LHCN-M2 (cell line): ENCODE measurements at regions not wholly inside any gene's neighbourhood (a gene's known extent, or its start where the extent isn't known, plus 50 kb on each side); places are given as distances from the start of the nearest gene placed in this dataset.

Source experiments
- DNase-seq: peaks from one replicate; pipeline ENCODE4 v3.0.0-alpha.2; 2012; ENCODE audit warnings: low read depth

DNA sequence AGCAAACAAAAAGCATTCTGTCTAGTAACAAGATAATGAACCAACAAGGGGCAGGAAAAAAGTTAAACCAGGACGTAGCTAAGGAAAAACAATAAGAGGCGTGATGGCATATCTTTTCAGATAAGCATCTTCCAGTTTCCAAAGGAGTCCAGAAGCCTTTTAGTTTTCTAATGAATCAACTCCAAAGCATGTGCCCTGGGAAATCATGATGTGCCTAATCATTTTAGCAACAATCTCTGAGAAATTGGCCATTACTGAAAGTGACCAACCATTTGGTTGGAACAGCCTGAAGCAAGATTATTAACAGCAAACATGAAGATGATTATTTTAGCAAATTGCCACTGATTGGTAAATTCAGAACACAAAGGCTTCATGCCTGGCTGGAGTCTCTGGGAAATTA lies 440.9 kb upstream of the MAF start:
- no peak for DNase-seq

DNA sequence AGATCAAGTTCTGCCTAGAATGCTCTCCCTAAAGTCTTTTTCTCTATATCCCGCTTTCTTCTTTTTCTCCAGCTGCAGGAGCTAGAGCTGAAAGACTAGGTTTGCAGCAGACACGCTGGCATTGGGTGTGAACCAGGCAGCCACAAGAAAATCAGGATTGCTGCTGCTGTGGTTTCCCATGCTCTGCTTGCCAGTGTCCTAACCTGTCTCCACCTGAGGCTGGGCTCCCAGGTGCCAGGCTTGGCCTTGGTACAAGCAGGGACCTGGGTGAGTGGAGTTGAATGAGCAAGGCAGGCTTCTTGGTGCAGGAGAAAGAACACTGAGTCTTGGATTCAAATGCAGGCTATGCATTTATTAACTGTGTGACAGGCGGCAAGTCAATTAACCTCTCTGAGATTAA lies 440.3 kb upstream of the MAF start:
- DNase-seq, result no peak

DNA sequence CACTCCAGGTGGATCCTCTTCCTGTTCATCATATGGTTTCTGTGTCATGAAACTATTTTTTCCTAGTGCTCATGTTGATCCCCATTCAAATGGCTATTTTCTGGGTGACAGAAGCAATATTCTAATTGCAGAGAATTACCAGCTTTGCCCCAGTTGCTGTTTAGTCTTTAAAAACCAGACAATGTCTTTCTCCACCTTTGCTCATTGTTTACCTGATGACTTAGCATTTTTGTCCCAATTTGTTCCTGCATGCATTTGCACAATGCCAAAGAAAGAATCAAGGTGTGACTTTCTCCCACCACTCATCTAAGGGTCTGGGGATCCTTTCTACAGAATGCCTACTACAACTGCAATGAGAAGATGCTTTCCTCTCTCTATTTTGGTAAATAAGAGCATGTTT lies 439.9 kb upstream of the MAF start:
- DNase-seq, result no peak

DNA sequence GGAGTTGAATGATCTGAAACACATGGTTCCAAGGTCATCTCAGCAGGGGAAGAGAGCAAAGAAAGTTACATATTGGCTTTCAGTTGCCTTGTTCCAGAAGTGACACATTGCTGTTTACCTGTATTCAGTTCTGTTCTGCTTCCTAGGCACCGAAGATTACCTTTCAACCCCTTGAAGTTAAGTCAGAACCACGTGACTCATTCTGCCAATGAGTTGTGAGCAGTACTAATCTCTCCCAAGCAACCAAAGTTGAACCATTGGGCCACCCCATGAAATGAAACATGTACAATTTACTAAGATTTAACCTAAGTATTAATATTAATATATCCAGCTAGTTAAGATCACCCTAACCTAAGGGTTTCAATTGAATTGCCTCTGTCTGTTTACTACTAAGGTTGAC lies 439.2 kb upstream of the MAF start:
- no peak for DNase-seq

DNA sequence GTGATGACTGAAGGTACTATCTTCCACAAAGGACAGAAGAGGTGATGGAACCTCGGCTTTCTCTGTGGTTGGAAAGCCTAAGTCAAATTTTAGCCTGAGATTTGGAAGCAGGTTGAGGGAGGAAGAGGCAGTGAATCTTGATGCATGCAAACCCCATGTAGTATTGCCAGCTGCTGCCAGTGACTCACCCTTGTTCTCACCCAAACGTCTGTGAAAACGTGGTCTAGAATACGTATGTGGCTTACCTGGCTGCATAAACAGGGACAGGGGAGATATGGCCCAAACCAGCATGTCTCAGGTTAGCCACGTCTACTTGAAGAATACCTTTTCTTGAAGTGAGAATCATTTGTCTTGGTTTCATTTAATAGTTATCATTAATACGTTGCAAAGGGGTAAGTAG lies 438.0 kb upstream of the MAF start:
- DNase-seq, result no peak

DNA sequence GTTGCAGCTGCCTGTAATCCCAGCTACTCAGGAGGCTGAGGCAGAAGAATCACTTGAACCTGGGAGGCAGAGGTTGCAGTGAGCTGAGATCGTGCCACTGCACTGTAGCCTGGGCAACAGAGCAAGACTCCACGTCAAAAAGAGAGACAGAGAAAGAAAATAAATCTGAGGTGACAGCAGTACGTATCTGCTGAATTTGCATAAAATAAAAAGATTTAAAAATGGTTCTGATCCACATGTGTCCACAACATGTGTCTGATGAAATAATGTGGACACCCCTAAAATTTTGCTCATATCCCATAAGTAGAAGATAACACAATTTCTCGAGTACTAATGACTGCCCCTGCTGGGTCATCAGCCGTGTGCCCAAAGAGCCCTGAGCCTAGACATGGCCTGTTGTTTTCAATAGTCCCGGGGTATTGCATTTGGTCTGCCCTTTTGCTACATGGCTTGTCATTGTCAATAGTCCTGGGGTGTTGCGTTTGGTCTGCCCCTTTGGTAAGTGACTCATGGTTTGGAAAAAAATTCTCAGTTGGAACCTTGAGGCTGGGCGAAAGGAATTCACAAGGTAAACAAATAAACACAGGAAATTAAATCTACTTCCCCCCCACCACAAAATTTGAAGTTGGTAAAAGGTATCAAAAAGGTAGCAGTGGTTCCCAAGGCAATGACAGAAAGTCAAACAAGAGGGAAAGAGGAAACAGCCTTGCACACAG lies 434.6 kb upstream of the MAF start:
- DNase-seq, result no peak

DNA sequence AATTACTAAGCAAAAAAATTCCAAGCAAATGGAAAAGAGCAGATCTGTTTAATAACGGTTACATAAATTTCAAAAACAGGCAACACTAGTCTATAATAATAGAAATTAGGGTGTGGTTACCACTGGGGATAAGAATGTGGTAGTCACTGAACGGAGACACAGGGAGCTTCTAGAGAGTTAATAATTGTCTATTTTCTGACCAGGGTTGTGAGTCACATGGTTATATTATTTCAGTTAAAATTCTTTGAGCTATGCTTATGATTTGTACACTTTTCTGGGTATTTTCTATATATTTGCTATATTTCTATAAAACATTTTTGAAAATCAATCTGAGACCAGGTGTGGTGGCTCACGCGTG lies 433.9 kb upstream of the MAF start:
- DNase-seq, result no peak

DNA sequence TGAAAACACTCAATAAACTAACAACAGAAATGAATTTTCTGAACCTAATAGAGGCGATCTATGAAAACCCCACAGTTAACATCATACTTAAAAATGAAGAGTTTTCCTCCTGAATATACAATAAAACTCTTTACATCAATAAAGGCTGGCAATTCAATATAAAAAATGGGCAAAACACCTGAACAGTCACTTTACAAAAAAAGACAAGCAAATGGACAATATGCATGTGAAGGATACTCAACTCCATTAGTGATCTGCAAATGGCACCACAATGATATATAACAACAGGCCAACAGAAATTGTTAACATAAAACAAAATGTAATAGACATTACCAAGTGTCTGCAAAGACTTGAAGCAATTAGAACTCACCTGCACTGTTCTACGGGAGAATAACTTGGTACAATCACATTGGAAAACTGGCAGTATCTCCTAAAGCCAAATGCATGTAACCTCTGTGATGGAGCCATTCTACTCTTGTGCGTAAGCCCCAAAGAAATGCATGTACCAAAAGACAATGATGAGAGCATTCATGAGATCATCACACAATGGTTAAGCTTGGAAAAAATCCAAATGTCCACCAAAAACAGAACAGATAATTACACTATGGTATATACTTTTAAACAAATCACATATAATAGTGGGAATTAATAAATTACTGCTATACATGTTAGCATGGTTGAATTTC lies 433.4 kb upstream of the MAF start:
- no peak for DNase-seq

DNA sequence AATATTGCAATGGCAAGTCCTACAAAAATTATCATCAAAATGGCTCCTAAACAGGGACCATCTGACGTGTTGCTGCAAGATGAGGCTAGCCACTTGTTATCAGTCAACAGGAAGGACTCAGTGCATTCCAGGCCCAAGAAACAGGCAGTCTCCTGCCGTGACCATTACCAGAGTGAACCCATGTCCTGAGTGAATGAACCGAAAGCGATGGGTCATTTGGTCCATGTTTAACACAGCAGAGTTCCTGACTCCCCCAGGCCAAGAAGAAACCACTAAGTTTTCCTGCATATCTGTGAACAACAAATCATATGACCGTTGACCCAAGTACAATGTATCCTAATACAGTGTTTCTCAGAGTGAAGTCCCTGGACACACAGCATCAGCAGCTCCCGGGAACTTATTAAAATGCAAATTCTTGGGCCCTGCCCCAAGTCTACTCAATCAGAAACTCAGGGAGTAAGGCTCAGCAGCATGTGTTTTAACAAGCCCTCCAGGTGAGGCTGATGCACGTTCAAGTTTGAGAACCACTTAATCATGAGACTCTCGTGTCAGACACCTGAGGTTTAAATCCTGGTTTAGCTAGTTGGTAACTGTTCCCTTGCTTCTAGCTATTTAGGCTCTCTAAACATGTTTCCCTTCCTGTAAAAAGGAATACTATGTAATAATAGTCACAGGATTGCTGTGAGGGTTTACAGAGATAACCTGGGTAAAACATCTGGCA lies 429.4 kb upstream of the MAF start:
- DNase-seq, result no peak

DNA sequence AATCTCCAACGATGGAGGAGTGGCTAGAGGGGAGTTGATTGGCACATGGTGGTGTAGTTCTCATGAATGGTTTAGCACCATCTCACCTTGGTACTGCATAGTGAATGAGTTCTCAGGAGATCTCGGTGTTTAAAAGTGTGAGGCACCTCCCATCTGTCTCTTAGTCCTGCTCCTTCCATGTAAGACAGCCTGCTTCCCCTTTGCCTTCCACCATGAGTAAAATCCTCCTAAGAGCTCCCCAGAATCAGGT lies 428.8 kb upstream of the MAF start:
- no peak for DNase-seq

DNA sequence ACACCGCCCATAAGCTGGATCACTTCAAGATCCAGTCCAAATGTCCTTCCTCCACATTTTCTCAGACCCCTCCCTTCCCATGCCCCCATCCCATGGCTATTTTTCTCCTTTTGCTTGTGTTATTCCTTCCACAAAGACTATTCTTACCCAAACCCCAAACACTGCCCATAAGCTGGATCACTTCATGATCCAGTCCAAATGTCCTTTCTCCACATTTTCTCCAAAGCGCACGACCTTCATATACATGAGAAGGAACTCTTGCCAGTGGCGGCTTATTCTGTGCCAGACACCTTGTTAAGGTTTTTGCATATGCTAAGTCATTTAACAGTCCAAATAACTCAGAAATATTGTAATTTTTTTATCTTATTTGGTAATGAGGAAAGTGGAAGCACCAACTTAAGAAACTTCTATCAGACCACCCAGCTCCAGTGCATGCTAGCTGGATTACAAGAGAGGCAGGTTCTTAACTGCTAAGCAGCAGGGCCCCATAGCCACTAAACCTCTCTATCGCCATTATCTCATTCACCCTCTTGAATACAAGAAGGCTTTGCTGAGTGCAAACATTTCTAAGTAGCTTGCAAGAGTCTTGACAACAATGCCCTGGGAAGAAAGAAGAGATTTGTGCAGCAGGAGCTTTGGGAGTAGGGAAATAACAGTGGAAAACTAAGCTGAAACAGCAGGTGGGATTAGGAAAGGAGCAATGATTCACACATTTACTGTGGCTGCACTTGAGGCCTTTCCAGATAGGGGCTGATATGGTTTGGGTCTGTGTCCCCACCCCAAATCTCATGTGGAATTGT lies 428.2 kb upstream of the MAF start:
- DNase-seq, result no peak

DNA sequence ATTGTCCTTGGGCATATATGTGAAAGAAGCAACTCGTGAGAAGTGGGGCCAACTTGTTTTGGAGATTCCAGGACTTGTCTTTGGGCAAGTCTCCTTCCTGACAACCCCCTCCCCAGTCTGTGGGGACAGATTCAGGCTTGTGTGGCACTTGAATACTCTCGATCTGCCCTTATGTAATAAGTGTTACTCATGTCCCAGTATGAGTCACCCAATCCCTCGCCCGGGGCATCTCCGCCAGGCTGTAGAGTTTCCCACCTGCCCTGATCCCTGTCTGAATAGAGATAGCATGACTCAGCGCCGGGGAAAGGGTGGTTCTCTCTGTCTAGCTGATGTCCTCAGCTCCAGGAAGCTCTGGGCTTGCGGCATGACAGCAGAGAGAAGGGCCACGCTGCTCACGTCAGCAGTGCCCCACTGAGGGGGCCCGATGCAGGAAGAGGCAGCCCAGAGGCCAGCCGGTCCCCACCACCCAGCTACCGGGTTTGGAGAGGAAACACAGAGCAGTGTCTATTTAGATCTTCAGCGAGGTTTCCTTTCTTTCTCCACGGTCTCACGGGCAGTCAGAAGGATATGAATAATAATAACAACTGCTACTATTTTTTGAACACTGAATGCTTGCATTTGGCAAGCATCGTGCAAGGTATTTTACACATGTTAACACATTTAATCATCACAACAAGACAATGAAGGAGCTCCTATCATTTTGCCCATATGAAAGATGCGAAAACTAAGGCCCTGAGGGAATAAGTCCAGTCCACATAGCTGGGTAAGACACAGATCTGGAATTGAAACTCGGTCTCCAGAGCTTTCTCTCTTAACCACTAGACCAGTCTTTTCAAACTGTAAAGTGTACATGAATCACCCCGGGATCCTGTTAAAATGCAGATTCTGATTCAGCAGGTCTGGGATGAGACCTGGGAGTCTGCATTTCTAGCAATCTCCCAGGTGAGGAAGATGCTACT lies 426.7 kb upstream of the MAF start:
- DNase-seq, result peak; percentile 96

DNA sequence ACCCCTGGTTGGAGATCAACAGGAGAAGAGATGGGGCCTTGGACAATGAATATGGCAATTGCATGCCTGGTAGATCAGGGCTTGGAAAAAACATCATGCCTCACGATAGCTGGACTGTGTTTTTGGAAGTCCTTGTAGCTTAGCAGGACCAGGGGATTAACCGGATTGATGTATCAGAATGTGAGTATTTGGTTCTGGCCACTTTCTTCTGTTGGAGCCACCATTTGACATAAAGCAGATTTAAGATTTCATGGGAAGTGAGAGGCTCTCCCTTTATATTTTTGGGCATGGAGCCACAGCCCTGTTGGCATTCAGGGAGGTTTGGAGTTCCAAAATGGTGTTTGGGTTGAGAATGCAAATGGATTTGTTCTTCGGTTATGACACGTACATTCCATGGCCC lies 424.7 kb upstream of the MAF start:
- DNase-seq, result no peak

DNA sequence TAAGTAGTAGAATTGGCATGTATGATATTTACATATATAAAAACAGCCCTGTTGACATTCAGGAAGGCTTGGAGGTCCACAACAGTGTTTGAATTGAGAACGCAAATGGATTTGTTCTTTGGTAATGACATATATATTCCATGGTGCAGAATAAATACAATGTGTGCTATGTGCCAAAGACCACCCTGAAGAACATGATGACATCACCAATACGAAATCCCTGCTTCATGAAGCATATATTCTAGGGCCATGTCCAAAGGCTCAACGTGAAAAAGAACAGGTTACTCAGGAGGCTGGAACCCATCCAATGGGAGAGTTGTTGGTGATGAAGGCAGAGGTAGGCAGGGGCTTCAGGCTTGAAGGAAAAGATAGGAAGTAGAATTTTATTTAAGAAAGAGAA lies 423.9 kb upstream of the MAF start:
- DNase-seq, result no peak

DNA sequence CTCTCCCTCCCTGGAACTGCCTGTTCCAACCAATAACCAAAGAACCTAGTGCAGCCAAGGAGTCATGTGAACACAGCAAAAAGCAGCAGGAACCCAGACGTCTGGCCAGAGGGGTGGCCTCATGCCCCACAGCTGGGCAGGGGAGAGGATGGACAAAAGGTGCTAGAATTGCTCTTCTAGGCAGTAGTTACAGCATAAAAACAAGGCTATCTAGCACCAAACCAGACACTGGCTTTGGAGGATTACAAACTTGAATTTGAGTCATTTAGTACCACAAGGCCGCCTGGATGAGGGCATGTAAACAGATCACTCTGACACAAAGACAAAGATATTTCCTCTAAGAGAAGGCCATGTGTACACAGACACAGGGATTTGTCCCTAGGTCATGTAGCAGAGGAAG lies 423.3 kb upstream of the MAF start:
- peak; percentile 41 for DNase-seq

DNA sequence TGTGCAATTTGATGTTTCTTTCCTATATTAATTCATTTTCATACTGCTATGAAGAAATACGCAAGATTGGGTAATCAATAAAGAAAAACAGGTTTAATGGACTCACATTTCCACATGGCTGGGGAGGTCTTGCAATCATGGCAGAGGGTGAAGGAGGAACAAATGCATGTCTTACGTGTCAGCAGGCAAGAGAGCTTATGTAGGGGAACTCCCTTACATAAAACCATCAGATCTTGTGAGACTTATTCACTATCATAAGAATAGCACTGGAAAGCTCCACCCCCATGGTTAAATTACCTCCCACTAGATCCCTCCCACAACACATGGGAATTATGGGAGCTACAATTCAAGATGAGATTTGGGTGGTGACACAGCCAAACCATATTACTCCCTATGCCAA lies 418.9 kb upstream of the MAF start:
- no peak for DNase-seq

DNA sequence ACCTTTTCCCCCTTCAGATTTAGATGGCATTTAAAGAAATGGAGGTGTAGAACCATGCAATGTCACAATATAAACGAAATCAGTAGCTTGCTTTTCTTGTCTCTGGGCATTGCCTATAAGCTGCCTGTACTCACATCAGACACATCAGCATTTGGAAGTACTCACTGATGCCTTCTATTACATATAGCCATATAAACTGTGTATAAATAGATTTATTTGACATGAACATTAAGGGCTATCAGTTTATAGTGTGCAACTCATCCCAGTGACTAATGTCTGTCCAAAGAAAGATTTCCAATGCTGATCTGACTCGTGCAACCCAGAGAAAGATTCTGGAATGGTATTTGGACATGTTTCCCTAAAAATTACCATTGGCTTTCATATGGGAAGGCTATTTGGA lies 417.9 kb upstream of the MAF start:
- DNase-seq, result no peak

DNA sequence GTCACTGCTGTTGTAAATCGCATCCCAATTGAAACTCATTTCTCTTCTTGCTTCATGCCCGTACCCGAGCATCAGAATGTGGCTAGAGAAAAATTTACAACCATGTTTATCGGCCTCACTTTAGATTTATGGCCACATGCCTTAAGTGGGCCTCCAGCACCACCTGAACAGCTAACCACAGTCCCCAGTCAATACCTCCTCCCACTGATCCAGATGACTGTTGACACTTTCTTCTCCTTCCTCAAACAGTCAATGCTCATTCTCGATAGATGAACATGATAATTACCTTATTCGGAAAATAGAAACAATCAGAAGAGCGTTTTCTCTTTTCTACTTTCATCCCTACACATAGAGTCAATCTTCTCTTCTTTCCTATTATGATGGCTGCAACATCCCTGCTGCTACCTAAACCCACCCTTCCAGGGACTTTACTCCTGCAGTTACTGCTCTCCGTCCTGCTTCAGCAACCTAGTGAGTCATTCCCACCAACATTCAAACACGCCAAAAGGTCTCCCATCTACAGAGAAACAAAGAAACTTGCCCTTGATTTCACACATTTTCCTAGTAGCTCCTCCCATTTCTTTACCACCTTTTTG lies 416.3 kb upstream of the MAF start:
- DNase-seq, result no peak

DNA sequence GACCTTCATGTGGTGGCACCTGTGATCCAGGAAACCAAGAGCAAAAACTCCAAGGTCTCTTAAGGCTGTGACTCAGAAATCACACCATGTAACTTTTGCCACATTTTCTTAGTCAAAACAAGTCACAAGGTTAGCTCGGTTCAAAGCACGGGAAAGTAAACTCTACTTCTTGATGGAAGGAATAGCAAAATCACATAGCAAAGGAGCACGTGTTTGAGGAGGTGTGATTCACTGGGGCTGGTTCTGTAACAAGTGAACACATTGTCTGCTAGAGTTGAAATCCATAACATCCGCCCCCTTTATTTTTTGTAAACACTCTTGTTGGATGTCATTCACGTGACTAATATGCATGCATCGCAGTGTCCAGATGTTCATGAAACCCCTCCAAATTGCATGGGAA lies 415.0 kb upstream of the MAF start:
- peak; percentile 14 for DNase-seq

DNA sequence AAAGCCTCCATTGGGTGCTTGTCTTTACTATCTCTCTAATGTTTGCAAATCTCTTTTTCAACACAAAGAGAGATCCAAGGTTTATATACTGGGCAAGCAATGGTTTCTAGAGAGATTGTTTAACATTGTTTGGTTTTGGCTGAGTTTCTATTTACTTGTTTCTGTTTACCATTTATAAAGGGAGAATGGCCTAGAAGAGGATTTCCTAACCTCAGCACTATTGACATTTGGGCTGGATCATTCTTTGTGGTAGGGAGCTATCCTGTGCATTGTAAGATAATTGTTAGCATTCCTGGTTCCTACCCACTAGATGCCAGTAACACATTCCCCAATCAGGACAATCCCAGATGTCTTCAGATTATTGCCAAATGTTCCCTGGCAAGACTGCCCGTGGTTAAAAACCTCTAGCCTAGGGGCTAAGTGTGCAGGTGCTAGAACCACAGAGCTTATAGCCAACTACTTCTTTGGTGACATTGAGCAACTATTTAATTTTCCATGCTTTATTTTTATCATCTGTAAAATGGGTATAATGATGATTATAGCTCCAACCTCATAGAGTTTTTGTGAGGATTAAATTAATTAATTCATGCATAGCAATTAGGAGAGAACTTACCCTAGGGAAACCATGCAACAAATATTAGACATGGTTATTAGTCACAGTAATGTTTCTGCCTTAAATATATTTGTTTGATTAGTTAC lies 413.9 kb upstream of the MAF start:
- peak; percentile 37 for DNase-seq
